DND-41 (cell line): ENCODE measurements at regions not wholly inside any gene's neighbourhood (a gene's known extent, or its start where the extent isn't known, plus 50 kb on each side); places are given as distances from the start of the nearest gene placed in this dataset.

Source experiments
- EZH2 ChIP-seq: IDR thresholded peaks from 3 replicates; pipeline ENCODE4 v1.6.1; 2012; ENCODE audit warnings: borderline replicate concordance, low read depth, mild to moderate bottlenecking, moderate library complexity, low read length, inconsistent platforms; ENCODE audit not compliant: severe bottlenecking
- TF ChIP-seq, protein P1 (sequence below): IDR thresholded peaks from 2 replicates; pipeline ENCODE4 v1.5.1; 2012; ENCODE audit warnings: borderline replicate concordance, low read length, moderate library complexity, mild to moderate bottlenecking; ENCODE audit not compliant: poor library complexity, severe bottlenecking; ENCODE audit errors: extremely low read depth

DNA sequence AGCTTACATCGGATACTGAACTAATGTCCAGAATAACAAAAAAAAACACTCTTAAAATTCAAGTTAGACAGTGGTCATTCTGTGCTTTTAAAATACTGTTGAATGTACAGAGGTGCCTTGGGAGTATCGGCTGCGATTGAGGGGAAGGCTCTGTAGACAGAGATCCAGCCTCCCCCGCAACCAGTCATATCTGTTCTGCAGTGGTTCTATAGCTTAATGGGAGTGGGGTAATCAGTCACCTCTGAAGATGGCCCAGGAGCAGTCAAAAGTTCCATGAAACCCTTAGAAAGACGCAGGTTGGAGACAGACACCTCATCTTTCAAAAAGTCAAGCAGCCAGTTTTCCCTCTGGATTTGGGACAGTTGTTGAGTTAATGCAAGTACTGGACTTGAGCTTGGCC lies 1486.6 kb upstream of the TMEM132C start:
- TF ChIP-seq, protein P1, sequence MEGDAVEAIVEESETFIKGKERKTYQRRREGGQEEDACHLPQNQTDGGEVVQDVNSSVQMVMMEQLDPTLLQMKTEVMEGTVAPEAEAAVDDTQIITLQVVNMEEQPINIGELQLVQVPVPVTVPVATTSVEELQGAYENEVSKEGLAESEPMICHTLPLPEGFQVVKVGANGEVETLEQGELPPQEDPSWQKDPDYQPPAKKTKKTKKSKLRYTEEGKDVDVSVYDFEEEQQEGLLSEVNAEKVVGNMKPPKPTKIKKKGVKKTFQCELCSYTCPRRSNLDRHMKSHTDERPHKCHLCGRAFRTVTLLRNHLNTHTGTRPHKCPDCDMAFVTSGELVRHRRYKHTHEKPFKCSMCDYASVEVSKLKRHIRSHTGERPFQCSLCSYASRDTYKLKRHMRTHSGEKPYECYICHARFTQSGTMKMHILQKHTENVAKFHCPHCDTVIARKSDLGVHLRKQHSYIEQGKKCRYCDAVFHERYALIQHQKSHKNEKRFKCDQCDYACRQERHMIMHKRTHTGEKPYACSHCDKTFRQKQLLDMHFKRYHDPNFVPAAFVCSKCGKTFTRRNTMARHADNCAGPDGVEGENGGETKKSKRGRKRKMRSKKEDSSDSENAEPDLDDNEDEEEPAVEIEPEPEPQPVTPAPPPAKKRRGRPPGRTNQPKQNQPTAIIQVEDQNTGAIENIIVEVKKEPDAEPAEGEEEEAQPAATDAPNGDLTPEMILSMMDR: no peak
- no peak for TF ChIP-seq EZH2
